ENCODE measurements at regions not wholly inside any gene's neighbourhood (a gene's known extent, or its start where the extent isn't known, plus 50 kb on each side); places are given as distances from the start of the nearest gene placed in this dataset.

- H3K27ac ChIP-seq: no peak overlapping the region
- H3K4me3 ChIP-seq: no peak overlapping the region
- TF ChIP-seq EP300 (IDR thresholded peaks at IDR 0.05; ENCODE audit: low read depth) (no peak), CTCF (IDR thresholded peaks at IDR 0.05) (no peak), POLR2AphosphoS5 (IDR thresholded peaks at IDR 0.05) (no peak), POLR2A (IDR thresholded peaks at IDR 0.05) (no peak)
- no peaks in the 10 kb centered on the region for H3K4me1 ChIP-seq
- no peaks in the 10 kb centered on the region for H3K9me3 ChIP-seq
- in situ Hi-C loops (cut with MboI; ENCODE audit: low pct_ligation_motif_present in 1 of 4, low pct_unique_long_range_greater_than_20kb in 1 of 4, low sequenced_read_pairs in 3 of 4) (no loop called here), intact Hi-C loops (cut with DNase I; ENCODE audit: low total_unique reads) (no loop called here)
- DNase-seq: no peak
- no peaks in the 10 kb centered on the region for H3K27me3 ChIP-seq
- WGBS, 2 donors (ENCODE audit: low coverage in 1 of 2): 69 to 73% methylated on average over 1 to 2 of the region's 2 CpGs
- H3K36me3 ChIP-seq: no peaks in the 10 kb centered on the region
These were observed 956.3 kb downstream of the SLC4A3 start for GRCh38 chr2:220583725-220584124.

DNA sequence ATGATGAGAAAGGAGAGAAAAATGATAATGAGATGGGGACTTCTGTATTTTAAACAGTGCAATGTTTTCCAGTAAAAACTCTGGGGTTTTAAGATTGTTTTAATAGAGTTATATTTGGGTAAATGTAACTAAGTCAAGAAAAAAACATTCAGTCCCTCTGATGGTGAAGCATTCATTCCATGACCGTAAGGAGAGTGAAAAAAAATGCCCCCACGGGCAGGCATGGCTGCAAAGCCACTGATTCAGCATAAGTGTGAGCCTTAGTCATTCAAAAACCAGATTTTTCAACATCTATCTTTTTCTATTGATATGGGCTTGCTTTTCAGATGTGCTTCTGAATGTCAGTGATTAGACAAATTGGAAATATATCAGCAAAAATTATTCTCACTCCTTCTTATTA is 957.8 kb downstream of the SLC4A3 start:
- DNase-seq: no peak
- no peaks in the 10 kb centered on the region for H3K27me3 ChIP-seq
- in situ Hi-C loops (cut with MboI; ENCODE audit: low pct_ligation_motif_present in 1 of 4, low pct_unique_long_range_greater_than_20kb in 1 of 4, low sequenced_read_pairs in 3 of 4): no loop called here
- H3K27ac ChIP-seq: no peak overlapping the region
- no peaks in the 10 kb centered on the region for H3K9me3 ChIP-seq
- TF ChIP-seq EP300 (IDR thresholded peaks at IDR 0.05; ENCODE audit: low read depth) (no peak), POLR2A (IDR thresholded peaks at IDR 0.05) (no peak), POLR2AphosphoS5 (IDR thresholded peaks at IDR 0.05) (no peak), CTCF (IDR thresholded peaks at IDR 0.05) (no peak)
- H3K4me1 ChIP-seq: no peaks in the 10 kb centered on the region
- H3K36me3 ChIP-seq: no peaks in the 10 kb centered on the region
- 47 to 63% methylated on average over 2 of the region's 2 CpGs for WGBS, 2 donors (ENCODE audit: low coverage in 1 of 2)
- intact Hi-C loops (cut with DNase I; ENCODE audit: low total_unique reads): no loop called here
- H3K4me3 ChIP-seq: no peak overlapping the region

DNA sequence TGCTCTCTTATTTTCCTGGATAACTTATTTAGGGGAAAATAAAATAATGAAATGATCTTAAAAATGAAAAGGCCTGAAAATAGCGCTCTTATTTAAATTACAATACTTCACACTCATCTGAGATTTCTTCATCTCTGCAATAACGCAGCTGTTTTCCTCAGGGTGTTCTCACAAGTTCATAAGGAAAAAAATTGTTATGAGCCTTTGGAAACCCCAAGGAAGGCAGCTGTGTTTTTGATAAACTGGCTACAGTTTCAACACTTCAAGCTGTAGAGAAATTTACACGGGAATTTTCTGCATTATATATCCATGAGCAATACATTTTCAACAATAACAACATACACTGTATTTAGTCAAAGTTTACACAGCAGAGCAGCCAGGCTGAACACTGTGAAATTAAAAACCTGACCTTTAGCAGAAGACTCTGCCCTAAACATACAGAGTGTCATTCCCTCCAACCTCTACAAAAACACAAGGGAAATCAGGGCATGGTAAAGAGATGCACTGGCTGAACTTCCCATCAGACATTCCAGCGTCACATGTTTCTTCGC is 959.6 kb downstream of the SLC4A3 start:
- TF ChIP-seq EP300 (IDR thresholded peaks at IDR 0.05; ENCODE audit: low read depth): no peak
- TF ChIP-seq POLR2AphosphoS5 (IDR thresholded peaks at IDR 0.05): no peak
- no peak for TF ChIP-seq POLR2A (IDR thresholded peaks at IDR 0.05)
- TF ChIP-seq CTCF (IDR thresholded peaks at IDR 0.05): no peak
- Histone ChIP-seq H3K4me1 (no peaks in the 10 kb centered on the region), H3K4me3 (no peak overlapping the region), H3K27me3 (no peaks in the 10 kb centered on the region), H3K36me3 (no peaks in the 10 kb centered on the region), H3K9me3 (no peaks in the 10 kb centered on the region), H3K27ac (no peak overlapping the region)
- intact Hi-C loops (cut with DNase I; ENCODE audit: low total_unique reads): no loop called here
- no peak for DNase-seq
- 65 to 72% methylated on average over 2 to 5 of the region's 5 CpGs for WGBS, 2 donors (ENCODE audit: low coverage in 1 of 2)
- in situ Hi-C loops (cut with MboI; ENCODE audit: low pct_ligation_motif_present in 1 of 4, low pct_unique_long_range_greater_than_20kb in 1 of 4, low sequenced_read_pairs in 3 of 4): no loop called here

GRCh38 chr2:220588148-220588547 is 960.7 kb downstream of the SLC4A3 start:
- Histone ChIP-seq H3K27ac (no peak overlapping the region), H3K36me3 (no peaks in the 10 kb centered on the region), H3K27me3 (no peaks in the 10 kb centered on the region), H3K4me1 (no peaks in the 10 kb centered on the region), H3K4me3 (no peak overlapping the region), H3K9me3 (no peaks in the 10 kb centered on the region)
- TF ChIP-seq POLR2AphosphoS5 (IDR thresholded peaks at IDR 0.05) (no peak), POLR2A (IDR thresholded peaks at IDR 0.05) (no peak), EP300 (IDR thresholded peaks at IDR 0.05; ENCODE audit: low read depth) (no peak), CTCF (IDR thresholded peaks at IDR 0.05) (no peak)
- WGBS, 2 donors (ENCODE audit: low coverage in 1 of 2): 80 to 83% methylated on average over 5 of the region's 5 CpGs
- no peak for DNase-seq
- intact Hi-C loops (cut with DNase I; ENCODE audit: low total_unique reads): no loop called here
- in situ Hi-C loops (cut with MboI; ENCODE audit: low pct_ligation_motif_present in 1 of 4, low pct_unique_long_range_greater_than_20kb in 1 of 4, low sequenced_read_pairs in 3 of 4): no loop called here

Measured in transverse colon (tissue), 4 donors.